NB4 (cell line): ENCODE measurements at regions not wholly inside any gene's neighbourhood (a gene's known extent, or its start where the extent isn't known, plus 50 kb on each side); places are given as distances from the start of the nearest gene placed in this dataset.
A peak's percentile ranks its signal among the peaks of the same experiment; 100 is the strongest.

Experiments used
- DNase-seq: peaks from one replicate; pipeline ENCODE4 v3.0.0; 2010; ENCODE audit warnings: low read depth
- H3K4me3 ChIP-seq: one replicate; pipeline ENCODE4 v1.5.1; 2011; ENCODE audit warnings: mild to moderate bottlenecking, low read depth, low read length, moderate library complexity
- MYC ChIP-seq: IDR thresholded peaks from 2 replicates; pipeline ENCODE4 v1.6.1; 2011; ENCODE audit warnings: low read depth, low read length
- POLR2A ChIP-seq: IDR thresholded peaks from 2 replicates; pipeline ENCODE4 v1.6.1; 2011; ENCODE audit warnings: mild to moderate bottlenecking; ENCODE audit not compliant: insufficient read length; ENCODE audit errors: extremely low read depth
- TF ChIP-seq, protein P1 (sequence below): IDR thresholded peaks from one replicate; pipeline ENCODE4 v1.5.1; 2012; ENCODE audit warnings: low read depth, low read length
- TF ChIP-seq, protein P2 (sequence below): IDR thresholded peaks from 2 replicates; pipeline ENCODE4 v1.6.1; 2011; ENCODE audit warnings: low read depth, low read length

DNA sequence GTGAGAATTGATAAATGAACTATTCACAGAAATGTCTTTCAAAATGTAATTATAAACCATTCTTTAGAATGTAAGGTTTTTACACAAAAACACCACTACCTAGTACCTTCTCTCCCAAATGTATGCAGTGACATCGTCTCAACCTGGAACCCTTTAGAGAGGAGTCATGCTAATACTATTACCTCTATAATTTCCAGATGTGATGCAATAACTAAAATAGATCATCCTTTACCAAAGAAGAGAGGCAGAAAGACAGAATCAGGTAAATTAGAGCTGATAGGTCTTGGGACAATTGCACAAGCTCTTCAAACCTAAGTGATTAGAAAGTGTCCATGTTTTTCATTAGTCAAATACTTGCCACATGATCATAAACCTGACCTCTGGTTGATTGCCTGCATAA is 96.7 kb downstream of the HDGFL1 start:
- TF ChIP-seq, protein P1, sequence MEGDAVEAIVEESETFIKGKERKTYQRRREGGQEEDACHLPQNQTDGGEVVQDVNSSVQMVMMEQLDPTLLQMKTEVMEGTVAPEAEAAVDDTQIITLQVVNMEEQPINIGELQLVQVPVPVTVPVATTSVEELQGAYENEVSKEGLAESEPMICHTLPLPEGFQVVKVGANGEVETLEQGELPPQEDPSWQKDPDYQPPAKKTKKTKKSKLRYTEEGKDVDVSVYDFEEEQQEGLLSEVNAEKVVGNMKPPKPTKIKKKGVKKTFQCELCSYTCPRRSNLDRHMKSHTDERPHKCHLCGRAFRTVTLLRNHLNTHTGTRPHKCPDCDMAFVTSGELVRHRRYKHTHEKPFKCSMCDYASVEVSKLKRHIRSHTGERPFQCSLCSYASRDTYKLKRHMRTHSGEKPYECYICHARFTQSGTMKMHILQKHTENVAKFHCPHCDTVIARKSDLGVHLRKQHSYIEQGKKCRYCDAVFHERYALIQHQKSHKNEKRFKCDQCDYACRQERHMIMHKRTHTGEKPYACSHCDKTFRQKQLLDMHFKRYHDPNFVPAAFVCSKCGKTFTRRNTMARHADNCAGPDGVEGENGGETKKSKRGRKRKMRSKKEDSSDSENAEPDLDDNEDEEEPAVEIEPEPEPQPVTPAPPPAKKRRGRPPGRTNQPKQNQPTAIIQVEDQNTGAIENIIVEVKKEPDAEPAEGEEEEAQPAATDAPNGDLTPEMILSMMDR: no peak
- no peak for TF ChIP-seq MYC
- TF ChIP-seq, protein P2, sequence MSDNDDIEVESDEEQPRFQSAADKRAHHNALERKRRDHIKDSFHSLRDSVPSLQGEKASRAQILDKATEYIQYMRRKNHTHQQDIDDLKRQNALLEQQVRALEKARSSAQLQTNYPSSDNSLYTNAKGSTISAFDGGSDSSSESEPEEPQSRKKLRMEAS: no peak
- TF ChIP-seq POLR2A: no peak
- H3K4me3 ChIP-seq: no peak overlapping the region
- no peak for DNase-seq

DNA sequence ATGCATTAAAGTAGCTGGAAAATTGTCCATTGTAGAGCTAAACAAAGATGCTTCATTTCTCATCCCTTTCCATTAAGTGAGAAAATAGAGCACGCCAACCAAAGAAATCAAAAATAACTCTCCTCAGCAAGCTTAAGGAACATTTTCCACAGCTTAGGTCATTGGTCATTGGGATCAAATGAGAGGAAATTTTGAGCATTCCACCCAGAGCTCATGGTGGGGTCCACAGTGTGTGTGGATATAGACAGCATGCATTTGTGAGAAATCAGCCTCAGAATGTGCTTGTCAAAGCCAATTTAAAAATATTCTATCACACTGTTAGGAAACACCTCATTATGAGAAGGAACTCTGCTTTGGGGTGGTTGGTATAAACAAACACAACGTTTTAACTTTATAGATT is 97.2 kb downstream of the HDGFL1 start:
- H3K4me3 ChIP-seq: no peak overlapping the region
- TF ChIP-seq, protein P1: no peak
- TF ChIP-seq POLR2A (no peak), MYC (no peak)
- TF ChIP-seq, protein P2: no peak
- DNase-seq: no peak

DNA sequence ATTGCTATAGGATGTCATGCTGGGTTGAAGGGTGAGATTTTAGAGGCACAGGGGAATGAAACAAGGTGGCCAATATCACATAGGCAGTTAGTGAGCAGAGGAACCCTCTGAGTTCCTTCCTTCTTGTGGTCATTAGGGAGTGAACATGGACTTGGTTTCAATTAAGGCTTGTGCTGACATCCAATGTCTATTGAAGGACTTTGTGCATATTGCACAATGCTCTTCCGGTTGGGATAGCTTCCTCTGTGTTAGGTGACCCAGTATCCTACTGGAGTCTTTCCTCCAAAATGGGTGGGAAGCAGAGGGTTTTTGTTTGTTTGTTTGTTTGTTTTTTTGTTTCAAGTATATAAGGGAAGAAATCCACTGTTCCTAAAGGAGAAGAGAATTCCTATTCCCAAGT is 98.5 kb downstream of the HDGFL1 start:
- H3K4me3 ChIP-seq: no peak overlapping the region
- no peak for TF ChIP-seq POLR2A
- TF ChIP-seq, protein P1: no peak
- TF ChIP-seq, protein P2: no peak
- TF ChIP-seq MYC: no peak
- peak; percentile 17 for DNase-seq

DNA sequence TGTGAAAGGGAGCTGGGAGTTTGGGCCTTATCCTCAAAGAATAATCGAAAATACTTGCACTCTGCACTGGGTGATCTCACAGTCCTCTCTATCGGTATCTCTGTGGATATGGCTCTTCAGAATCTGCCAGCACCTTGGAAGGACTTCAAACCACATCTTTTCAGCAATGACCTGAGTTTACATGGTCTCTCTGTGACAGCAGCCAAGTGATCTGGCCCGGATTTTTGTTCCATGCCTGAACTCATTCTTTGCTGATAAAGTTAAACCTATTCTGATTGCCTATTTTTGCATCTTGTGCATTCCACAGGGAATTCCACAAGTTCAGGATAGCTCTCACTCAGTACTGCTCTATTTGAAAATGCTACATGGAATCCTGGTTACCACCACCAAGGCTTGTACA is 98.9 kb downstream of the HDGFL1 start:
- DNase-seq: no peak
- no peak overlapping the region for H3K4me3 ChIP-seq

DNA sequence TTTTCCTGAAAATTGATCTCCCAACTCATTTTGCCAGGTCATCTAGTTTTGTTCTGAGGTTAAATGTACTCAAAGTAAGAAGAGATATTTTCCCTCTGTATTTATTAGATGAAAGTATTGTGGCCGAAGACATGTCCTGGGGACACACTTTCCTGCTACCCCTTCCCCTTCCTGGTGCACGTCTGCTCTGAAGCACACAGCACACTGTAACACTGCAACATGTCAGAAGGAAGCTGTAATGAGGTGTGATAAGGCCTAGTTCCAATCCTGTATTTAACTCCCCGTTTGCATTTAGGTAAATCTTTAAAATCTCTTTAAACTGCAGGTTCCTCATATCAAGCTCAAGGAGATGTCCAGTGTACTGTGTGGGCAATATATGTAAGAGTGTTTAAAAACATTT is 99.4 kb downstream of the HDGFL1 start:
- TF ChIP-seq, protein P1: no peak
- TF ChIP-seq, protein P2: no peak
- no peak for TF ChIP-seq POLR2A
- TF ChIP-seq MYC: no peak
- no peak overlapping the region for H3K4me3 ChIP-seq
- DNase-seq: no peak

More for the DNA sequence above, 98.9 kb downstream of the HDGFL1 start:
- TF ChIP-seq POLR2A (no peak), MYC (no peak)
- TF ChIP-seq, protein P1: no peak
- TF ChIP-seq, protein P2: no peak

DNA sequence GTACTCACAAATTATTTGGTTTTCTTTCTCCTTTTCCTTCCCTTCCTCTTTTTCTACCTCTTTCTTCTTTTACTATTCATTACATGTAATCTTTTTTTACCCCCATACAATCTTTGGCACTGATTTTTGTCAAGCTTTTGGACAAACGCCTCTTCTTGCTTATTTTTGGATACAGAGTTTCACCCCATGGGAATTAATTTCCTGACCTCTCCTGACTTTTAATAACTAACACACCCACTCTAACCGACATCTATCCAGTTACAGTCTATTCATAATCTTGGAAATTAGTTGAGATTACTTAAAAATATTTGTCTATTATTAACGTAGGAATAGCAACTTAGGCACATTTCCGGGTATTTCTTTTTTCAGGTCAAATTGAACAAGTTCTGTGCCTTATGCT is 101.2 kb downstream of the HDGFL1 start:
- TF ChIP-seq, protein P2: no peak
- TF ChIP-seq MYC (no peak), POLR2A (no peak)
- TF ChIP-seq, protein P1: no peak
- no peak for DNase-seq

More for the DNA sequence above, 101.2 kb downstream of the HDGFL1 start:
- H3K4me3 ChIP-seq: no peak overlapping the region
